ENCODE measurements at regions not wholly inside any gene's neighbourhood (a gene's known extent, or its start where the extent isn't known, plus 50 kb on each side); places are given as distances from the start of the nearest gene placed in this dataset.

GRCh38 chr4:36494747-36495146 lies 213.3 kb downstream of the DTHD1 start:
- TF ChIP-seq SMARCA4 (IDR thresholded peaks at IDR 0.05) (no peak), ZNF24 (IDR thresholded peaks at IDR 0.05) (no peak), CTCF (IDR thresholded peaks at IDR 0.05 in 2 of 3, conservative IDR thresholded peaks at IDR 0.05 in 1 of 3; ENCODE audit: insufficient read depth in 2 of 3, low read depth in 1 of 3, low read length in 3 of 3) (no peak), ZBTB33 (CRISPR knock-in tag; IDR thresholded peaks at IDR 0.05) (no peak), ATF3 (IDR thresholded peaks at IDR 0.05) (no peak), ATF3 (CRISPR knock-in tag; conservative IDR thresholded peaks at IDR 0.05) (no peak), NCOA4 (IDR thresholded peaks at IDR 0.05; ENCODE audit: partially characterized antibody) (no peak)
